HG02852 (cell line): ENCODE measurements at regions not wholly inside any gene's neighbourhood (a gene's known extent, or its start where the extent isn't known, plus 50 kb on each side); places are given as distances from the start of the nearest gene placed in this dataset.
"Not testable (repeated sequence)": the region's sequence is repeated elsewhere in the genome, so short reads cannot be mapped to it uniquely, and the experiment has no call there.

ENCODE experiments used
- ATAC-seq: cut with Tn5 transposase; IDR thresholded peaks from one replicate; pipeline ENCODE4 v1.9.1; 2021; ENCODE audit warnings: mild to moderate bottlenecking, moderate library complexity; ENCODE audit not compliant: unreplicated experiment

- no peak for ATAC-seq
These were observed 452.1 kb upstream of the RPS6KA3 start for GRCh38 chrX:20718592-20719380.

- no peak for ATAC-seq
These were observed 448.5 kb upstream of the RPS6KA3 start for GRCh38 chrX:20715176-20715575.

- ATAC-seq = no peak
These were observed 446.1 kb upstream of the RPS6KA3 start for GRCh38 chrX:20712811-20713210.

GRCh38 chrX:20711366-20711765 is 444.7 kb upstream of the RPS6KA3 start:
- no peak for ATAC-seq

- ATAC-seq = no peak
These were observed 426.4 kb upstream of the RPS6KA3 start for GRCh38 chrX:20693078-20693477.

GRCh38 chrX:20686256-20686655 is 419.5 kb upstream of the RPS6KA3 start:
- no peak for ATAC-seq

- no peak for ATAC-seq
These were observed 418.9 kb upstream of the RPS6KA3 start for GRCh38 chrX:20685652-20686051.

GRCh38 chrX:20681683-20682082 is 415.0 kb upstream of the RPS6KA3 start:
- no peak for ATAC-seq

- no peak for ATAC-seq
These were observed 414.3 kb upstream of the RPS6KA3 start for GRCh38 chrX:20680998-20681397.

- ATAC-seq = no peak
These were observed 405.8 kb upstream of the RPS6KA3 start for GRCh38 chrX:20672476-20672875.

GRCh38 chrX:20671746-20672145 is 405.0 kb upstream of the RPS6KA3 start:
- ATAC-seq = not testable (repeated sequence)

- no peak for ATAC-seq
These were observed 403.9 kb upstream of the RPS6KA3 start for GRCh38 chrX:20670611-20671010.

- no peak for ATAC-seq
These were observed 401.8 kb upstream of the RPS6KA3 start for GRCh38 chrX:20668550-20668949.

GRCh38 chrX:20666331-20666730 is 399.6 kb upstream of the RPS6KA3 start:
- no peak for ATAC-seq

GRCh38 chrX:20665481-20665880 is 398.8 kb upstream of the RPS6KA3 start:
- no peak for ATAC-seq

GRCh38 chrX:20664774-20665173 is 398.1 kb upstream of the RPS6KA3 start:
- ATAC-seq = no peak

- ATAC-seq = no peak
These were observed 397.4 kb upstream of the RPS6KA3 start for GRCh38 chrX:20664131-20664530.

- ATAC-seq = no peak
These were observed 396.6 kb upstream of the RPS6KA3 start for GRCh38 chrX:20663336-20663735.

- ATAC-seq = no peak
These were observed 390.0 kb upstream of the RPS6KA3 start for GRCh38 chrX:20656721-20657120.

GRCh38 chrX:20654596-20655106 is 387.9 kb upstream of the RPS6KA3 start:
- ATAC-seq = no peak

GRCh38 chrX:20653070-20653469 is 386.4 kb upstream of the RPS6KA3 start:
- no peak for ATAC-seq

GRCh38 chrX:20641954-20642353 is 375.2 kb upstream of the RPS6KA3 start:
- ATAC-seq = no peak

GRCh38 chrX:20639115-20639514 is 372.4 kb upstream of the RPS6KA3 start:
- ATAC-seq = no peak
